ENCODE measurements at regions not wholly inside any gene's neighbourhood (a gene's known extent, or its start where the extent isn't known, plus 50 kb on each side); places are given as distances from the start of the nearest gene placed in this dataset.
A peak's percentile ranks its signal among the peaks of the same experiment; 100 is the strongest.
"Not testable (repeated sequence)": the region's sequence is repeated elsewhere in the genome, so short reads cannot be mapped to it uniquely, and the experiment has no call there.

- DNase-seq, result peak; percentile 74
These were observed 137.8 kb upstream of the ANKH start for GRCh38 chr5:15009420-15009819.

GRCh38 chr5:15008921-15009320 lies 137.3 kb upstream of the ANKH start:
- no peak for DNase-seq

DNA sequence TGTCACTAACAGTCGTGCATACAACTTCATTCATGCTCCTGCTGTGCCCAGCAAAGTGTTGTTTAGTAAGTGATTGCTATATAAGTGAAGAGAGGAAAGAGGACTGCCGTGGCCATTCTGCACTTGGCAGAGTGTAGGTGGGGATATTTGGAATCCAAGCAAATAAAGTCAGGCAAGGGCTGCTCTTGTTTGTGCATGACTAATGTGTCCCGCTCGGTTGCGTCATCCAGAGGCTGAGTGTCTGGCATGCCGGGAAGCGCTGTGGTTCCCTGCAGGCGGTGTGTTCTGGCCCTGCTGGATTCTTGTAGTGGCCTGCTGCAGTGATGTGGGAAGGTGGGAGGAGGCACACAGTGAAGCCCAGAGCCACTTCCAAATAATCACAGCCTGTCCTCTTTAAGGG lies 136.9 kb upstream of the ANKH start:
- no peak for DNase-seq

DNA sequence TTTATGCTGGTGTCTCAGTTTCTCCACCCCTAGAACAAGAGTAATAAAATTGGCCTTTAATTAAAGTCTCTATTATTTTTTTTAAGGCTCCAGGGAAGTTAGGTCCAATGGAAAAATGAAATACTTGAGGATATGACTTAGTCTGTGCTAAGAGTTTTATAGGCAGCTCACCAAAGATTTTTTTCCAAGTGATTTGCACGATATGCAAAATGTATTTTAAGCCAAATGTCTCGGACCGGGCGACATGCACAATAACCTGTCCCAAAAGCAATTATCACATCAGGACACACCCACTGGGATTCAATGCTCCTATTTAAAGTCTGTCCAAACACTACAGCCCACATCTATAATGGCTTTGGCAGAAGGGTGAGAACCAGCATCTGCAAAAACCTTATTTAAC lies 136.1 kb upstream of the ANKH start:
- no peak for DNase-seq

GRCh38 chr5:15004506-15004905 lies 132.9 kb upstream of the ANKH start:
- DNase-seq, result no peak

DNA sequence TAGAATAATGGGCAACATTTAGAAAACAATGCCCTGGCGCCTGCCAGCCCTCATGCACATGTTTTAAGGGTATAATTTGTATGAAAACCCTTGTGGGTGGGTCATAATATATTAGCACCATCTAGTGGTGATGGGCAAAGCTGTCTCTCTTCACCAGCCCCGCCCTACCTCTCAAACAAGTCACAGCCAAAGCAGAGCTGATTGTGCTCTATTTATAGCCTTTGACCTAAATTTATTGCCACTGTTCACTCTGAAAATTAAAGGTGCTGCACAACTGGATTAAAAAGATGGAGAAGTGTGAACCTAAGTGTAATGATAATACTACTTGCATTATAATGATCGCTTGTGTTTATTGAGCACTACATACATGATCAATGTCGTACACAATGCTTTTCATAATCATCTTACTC lies 131.9 kb upstream of the ANKH start:
- DNase-seq, result peak; percentile 86

DNA sequence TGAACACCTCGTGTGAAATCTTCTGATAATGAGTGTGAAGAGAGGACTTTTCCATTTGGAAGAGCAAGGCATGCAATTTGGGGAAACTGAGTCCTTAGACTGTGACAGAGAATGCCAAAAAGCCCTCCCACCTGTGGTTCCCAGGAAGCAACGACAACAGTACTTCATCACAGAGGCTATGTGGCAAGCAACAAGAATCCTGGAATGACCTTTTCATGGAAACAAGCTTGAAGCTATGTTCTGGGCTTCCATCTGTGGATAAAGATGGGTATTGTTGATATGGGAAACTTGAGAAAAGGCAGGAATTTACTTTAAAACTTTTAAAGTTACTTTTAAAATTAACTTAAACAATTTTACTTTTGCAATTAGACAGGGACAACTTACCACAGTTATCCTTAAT lies 131.2 kb upstream of the ANKH start:
- DNase-seq, result no peak

DNA sequence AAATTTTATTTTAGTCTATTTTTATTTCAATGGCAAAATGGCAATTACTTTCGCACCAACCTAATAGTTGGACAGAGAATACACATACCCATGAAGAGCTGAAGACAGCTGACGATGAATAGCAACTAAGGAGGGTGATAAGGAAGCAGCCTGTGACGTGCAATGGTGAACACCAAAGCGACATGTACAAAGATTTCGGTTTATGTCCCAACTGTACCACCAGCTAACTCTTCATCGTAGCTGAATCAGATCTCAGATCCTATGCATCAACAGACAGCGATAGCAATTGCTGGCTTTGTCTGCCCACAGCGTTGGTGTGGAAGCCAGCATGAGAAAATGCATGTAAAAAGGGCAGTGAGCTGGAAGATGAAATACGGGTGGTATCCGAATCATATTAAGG lies 130.6 kb upstream of the ANKH start:
- DNase-seq, result no peak

DNA sequence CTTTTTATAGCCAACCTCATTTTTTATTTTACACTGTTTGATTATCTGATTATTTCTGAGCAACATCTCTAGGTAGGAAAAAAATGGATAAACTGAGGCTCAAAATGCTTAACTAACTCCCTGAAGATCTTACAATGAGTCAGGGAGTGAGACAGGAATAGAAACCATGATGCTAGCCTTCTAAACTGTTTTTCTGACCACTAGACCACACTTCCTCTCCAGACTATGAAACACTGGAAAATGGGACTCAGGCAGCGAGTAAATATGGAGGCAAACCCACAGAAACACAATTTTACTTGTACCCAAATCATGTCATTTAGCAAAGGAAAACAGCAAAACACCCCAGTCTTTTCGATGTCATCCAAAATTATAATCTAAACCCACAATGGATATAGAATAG lies 129.9 kb upstream of the ANKH start:
- no peak for DNase-seq

GRCh38 chr5:14998491-14998890 lies 126.9 kb upstream of the ANKH start:
- no peak for DNase-seq

DNA sequence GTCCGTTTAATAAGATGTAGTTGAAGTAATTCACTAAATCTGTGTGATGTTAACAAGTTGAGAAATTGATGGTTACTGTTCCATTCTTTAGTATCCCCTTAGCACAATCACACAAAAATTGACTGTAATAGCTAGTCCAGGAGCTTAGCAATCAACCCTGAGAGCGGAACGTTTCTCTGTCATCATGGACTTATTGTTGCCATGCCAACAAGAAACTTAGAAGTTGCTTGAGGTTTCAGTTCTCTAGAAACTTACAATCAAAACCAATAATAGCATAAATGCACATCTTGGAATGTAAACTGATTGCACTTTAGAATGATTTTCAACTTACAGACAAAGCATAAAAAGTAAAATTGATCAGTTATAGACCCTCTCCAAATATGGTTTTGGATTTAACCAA lies 125.4 kb upstream of the ANKH start:
- DNase-seq, result no peak

- DNase-seq, result no peak
These were observed 123.7 kb upstream of the ANKH start for GRCh38 chr5:14995229-14995628.

DNA sequence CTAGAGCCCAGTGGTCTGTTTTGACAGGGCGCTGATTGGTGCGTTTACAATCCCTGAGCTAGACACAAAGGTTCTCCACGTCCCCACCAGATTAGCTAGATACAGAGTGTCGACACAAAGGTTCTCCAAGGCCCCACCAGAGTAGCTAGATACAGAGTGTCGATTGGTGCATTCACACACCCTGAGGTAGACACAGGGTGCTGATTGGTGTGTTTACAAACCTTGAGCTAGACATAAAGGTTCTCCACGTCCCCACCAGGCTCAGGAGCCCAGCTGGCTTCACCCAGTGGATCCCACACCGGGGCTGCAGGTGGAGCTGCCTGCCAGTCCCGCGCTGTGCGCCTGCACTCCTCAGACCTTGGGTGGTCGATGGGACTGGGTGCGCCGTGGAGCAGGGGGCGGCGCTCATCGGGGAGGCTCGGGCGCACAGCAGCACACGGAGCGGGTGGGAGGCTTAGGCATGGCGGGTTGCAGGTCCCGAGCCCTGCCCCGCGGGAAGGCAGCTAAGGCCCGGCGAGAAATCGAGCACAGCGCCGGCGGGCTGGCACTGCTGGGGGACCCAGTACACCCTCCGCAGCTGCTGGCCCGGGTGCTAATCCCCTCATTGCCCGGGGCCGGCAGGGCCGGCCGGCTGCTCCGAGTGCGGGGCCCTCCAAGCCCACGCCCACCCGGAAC lies 122.0 kb upstream of the ANKH start:
- DNase-seq, result not testable (repeated sequence)

- not testable (repeated sequence) for DNase-seq
These were observed 121.3 kb upstream of the ANKH start for GRCh38 chr5:14992751-14993458.

GRCh38 chr5:14988223-14988622 lies 116.6 kb upstream of the ANKH start:
- DNase-seq, result no peak

DNA sequence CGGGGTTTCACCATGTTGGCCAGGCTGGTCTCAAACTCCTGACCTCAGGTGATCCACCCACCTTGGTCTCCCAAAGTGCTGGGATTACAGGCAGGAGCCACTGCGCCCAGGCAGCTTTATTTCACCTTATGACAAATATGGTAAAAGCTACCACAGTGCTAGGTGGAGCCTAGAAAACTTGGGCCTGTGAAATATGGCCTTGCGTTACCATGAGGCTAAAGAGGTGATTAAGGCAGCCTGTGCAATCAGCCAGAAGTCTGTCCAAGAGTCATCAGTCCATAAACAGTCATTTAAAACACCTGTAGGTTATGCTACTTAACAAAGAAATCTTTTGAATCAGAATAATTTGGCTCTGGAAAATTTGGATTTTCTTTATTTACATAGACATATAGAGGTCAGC lies 114.8 kb upstream of the ANKH start:
- no peak for DNase-seq

GRCh38 chr5:14983666-14984441 lies 112.3 kb upstream of the ANKH start:
- DNase-seq, result no peak

GRCh38 chr5:14980698-14981097 lies 109.1 kb upstream of the ANKH start:
- no peak for DNase-seq

GRCh38 chr5:14977058-14977685 lies 105.6 kb upstream of the ANKH start:
- DNase-seq, result no peak

DNA sequence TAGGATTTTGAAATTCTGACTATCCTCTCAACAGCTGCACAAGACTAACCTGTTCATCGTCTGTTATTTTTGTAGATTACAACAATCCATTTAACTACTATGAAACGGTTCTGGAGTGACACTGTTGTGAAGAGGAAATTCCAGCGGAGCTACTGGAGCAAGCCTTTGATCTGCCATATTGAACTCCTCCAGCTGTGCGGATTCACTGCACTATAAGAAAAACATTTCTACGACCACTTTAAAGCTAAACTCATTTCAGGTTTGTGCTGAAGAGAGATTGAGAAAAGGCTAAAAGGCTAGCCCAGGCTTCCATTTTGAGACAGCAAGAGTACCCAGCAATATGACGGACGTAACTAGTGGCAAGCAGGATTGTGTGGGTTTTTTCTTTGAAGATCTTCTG lies 104.9 kb upstream of the ANKH start:
- DNase-seq, result no peak

DNA sequence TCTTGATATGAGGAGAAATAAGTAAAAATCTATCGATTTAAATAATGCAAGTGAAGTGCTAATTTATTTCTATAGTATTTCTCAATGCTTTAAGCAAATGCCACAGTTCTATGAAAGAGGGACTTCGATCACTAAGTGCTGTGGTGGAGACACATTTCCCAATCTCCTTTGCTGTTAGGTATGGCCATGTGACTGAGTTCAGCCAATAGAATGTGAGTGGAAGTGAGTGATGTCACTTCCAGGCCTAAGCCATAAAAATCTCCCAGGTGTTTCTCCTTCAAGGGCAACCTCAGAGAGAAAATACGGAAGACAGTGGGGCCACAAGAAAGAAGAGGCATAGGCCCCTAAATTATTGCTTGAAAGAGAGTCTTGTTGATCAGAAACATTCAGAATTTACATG lies 100.3 kb upstream of the ANKH start:
- no peak for DNase-seq

DNA sequence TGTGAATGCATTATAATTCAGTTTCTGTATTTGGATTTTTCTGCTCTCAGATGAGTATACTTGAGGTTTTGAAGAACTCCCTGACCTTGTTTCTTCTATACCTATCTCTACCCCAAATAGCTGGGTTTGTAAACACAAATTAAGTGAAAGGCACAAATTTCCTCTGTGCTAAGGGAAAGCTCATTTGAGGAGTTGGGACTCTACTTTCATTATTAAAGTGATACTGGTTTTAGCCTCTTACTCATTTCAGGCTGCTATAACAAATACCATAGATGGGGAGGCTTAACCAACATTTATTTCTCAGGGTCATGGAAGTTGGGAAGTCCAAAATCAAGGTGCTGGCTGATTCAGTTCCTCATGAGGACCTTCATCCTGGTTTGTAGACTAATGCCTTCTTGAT lies 97.2 kb upstream of the ANKH start:
- no peak for DNase-seq

GRCh38 chr5:14967166-14967565 lies 95.6 kb upstream of the ANKH start:
- no peak for DNase-seq

DNA sequence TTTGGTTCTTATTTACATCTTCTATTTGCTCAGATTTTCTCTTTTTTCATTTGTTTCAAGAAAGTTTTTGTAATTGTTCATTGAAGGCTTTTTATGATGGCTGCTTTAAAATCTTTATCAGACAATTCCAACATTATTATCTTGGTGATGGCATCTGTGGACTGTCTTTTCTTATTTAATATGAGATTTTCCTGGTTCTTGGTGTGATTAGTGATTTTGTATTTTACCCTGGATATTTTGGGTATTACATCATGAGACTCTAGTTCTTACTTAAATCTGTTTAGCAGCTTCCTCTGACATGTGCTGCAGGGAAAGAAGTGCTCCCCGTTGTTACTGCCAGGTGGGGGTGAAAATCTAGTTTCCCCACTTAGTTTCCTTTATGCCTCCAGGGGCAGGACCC lies 94.2 kb upstream of the ANKH start:
- DNase-seq, result no peak

Data from COR-L47 (cell line).